NOMO-1 treated with dmso at 0.1 percent for 144 hours (cell line): ENCODE measurements at regions not wholly inside any gene's neighbourhood (a gene's known extent, or its start where the extent isn't known, plus 50 kb on each side); places are given as distances from the start of the nearest gene placed in this dataset.

ENCODE experiments used
- DNase-seq: peaks from one replicate; lab custom pipeline; 2025; ENCODE audit not compliant: unreplicated experiment; lab: John Stamatoyannopoulos, UW

DNA sequence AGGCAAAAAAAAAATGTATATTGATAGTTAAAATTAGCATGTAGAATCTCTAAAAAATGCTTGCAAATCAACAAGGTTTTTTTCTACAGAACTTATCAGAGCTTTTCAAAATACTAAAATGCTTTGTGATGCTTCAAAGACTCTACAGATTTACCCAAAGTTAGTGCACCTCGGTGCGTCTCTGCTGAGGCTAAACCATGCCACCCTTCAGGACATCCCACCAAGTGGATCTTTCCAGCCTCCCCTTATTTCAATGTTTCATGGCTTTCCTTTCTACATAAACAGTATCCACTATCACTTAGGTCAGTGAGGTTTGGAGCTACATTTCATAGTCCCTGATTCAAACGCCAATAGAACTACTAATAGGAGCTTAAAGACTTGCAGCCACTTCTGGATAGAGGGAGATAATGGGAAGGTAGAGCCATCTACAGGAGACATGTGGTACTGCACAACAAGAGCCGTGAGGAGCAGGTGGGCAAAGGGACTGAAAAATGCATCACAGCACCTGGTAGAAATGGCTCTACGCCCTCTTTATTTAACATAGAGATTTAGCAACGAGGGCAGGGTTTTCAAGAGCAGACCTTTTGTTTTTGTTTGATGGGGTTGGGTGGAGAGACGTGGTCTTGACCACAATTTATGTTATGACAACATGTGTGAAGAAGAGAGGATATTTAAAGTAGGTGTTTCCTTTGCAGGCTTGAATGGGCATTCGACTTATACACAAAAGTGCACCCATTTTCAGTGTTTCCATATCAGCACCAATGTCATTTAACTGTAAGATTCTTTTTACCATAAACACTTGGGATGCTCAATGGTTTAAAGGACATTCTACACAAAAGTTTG lies 56.1 kb upstream of the SLC35G4 start:
- peak; percentile 20 for DNase-seq

DNA sequence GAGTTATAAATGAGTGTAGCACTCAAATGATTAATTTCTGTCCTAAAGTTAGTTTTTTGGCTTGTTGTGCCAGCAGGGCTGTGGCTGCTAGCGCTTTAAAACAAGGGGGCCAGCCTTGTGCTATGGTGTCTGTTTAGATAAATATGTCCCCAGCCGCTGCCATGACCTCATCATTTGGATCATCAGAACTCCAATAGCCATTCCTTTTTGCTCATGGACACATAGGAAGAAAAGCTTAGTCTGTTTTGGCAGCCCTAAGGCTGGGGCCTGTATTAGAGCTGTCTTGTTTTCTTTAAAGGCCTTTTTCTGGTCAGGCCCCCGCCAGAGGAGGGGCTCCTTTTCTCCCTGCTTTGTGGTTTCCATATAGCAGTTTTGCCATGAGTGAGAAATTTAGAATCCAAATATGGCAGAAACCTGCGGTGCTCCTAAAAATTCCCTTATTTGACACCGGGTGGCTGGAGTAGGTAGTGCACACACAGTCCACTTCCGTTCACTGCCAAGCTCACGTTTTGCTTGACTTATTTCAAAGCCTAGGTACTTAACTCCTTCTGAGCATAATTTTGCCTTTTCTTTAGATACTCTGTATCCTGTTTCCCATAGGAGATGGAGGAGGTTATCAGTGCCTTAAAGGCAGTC lies 60.4 kb upstream of the SLC35G4 start:
- no peak for DNase-seq

DNA sequence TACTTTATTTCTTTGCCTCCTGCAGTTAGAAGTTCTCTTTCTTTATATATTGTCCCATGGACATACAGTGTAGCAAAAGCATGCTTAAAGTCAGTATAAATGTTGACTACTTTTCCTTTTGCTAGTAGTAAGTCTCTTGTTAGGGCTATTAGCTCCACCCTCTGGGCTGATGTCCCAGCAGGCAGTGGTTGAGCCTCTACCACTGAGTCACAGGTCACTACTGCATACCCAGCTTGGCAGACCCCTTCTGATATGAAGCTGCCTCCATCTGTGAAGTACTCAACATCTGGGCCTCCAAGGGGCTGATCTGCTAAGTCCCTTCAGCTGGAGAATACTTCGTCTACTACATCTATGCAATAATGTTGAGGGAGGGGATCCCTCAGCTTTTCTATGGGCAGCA lies 61.0 kb upstream of the SLC35G4 start:
- no peak for DNase-seq

DNA sequence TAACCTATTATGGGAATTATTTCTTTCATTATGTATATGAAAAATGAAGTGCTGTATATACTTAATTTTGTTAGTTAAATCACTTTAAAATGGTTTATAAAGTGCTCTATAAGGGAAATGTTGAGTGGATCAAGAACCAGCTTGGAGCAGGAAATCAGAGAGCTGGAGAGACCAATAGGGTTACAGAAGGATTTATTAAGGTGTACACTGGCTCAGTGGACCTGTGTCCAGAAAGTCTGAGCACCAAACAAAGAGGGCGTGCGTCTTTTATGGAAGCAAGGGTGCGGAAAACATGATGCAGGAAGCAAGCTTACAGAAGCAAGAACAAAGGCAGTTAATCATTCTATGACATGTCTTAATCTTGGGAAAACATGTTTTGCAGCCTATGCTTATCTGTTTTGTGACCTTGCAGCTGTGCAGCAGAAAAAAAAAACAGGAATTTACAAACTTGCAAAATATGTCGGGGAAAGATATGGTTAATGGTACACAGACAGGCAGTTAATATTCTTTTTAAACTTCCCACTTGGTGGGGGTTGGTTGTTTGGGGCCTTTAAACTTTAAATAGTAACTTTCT lies 65.2 kb upstream of the SLC35G4 start:
- DNase-seq = no peak

DNA sequence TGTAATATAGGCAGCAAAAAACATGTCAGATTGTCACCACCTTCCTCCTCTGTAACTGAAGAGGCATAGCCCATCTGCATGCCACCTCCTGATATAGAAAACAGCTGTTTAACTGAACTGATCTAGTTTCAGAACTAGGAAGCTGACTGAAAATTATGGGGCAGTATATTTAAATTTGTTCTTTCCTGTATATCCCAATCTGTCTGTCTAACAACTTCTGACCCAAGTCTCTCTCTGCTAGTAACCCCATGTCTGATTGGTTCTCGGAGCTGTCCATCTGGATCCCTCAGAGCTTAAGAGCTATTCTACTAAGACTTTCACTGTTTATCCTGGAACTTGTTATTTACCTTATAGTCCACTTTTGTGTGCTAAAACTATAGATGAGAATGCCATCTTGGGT lies 68.2 kb upstream of the SLC35G4 start:
- DNase-seq = no peak

DNA sequence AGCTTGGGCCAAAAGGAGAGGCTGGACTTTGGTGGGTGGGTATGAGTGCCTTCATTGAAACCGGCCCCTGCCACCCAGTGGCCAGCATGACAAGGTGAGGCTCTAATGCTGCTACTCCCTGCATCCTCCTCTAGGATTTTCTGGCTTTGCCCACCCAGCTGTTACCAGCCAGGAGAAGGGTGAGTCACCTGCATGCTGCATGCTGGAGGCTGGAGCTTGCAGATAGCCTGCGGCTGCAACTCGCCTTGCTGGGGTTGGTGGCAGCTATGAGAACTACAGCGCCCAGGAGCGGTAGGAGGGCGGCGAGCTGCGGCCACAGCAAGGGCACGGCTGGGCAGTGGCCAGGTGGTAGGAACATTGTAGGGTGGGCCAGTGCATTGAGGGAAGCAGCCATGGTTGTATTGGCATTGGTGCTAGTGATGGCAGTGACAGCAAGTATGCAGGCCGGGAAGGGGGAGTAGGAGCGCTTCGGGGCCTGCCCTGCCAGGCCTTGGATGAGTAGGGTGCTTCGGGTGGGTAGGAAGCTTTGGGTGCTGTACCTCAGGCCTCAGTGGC lies 75.4 kb upstream of the SLC35G4 start:
- no peak for DNase-seq

DNA sequence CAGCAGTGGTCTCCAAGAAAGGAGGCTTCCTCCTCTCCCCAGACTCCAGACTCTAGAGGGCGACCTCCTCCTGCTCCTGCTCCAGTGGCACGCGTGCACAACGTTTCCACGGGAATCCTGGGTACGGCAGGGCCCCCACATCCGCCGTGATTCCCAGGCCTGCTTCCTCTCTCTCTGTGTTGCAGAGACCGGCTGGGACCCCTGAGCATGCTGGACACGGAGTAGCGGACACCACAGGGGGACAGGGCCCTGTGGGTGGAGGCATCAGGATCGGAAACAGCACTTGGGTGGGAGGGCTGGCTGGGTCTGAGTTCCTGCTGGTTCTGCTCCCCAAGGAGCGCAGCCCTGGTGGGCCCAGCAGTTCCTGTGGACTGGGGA lies 75.9 kb upstream of the SLC35G4 start:
- no peak for DNase-seq

DNA sequence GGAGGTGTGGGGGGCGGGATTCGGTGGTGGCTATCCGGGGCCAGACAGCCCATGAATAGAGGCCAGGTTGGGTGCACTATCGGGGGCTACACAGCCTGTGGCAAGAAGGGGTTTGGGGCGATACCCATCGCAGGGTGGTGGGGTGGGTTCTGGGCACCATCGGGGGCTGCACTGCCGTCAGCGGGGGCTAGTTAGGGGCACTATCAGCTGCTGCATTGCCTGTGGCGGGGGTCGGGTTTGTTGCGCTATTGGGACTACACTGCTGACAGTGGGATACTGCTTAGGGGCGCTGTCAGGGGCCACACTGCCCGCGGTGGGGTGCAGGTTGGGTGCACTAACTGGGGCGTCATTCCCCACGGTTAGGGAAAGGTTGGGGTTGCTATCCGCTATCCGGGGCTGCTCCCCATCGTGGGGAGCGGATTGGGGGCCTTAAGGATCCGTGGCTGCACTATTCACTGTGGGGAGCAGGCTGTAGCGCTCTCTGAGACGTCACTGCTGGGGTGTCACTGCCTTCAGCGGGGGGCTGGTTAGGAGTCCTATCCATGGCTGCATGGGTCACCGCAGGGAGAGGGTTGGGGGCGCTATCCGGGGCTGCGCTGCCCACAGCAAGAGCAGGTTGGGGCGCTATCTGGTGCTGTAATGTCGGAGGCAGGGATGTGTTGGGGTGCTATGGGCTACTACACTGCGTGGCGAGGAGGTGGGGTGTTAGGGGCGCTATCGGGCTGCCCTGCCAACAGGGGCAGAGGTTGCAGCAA lies 76.5 kb upstream of the SLC35G4 start:
- no peak for DNase-seq

DNA sequence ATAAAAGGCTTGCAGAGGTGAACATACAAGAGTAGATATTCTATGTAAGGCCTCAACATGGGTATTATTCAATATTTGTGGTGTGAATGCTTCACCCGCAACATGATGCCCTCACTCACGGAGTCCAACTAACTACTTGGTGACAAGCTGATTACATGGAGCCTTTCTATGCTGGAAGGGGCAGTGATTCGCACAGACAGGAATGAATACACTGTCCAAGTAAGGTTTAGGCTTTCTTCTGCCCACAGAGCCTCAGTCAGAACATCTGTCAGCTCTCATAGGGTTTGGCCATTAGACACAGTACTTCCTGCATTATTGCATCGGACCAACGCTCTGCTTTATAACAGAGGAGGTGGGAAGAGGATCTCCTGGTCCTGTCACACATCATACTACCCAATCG lies 80.3 kb upstream of the SLC35G4 start:
- no peak for DNase-seq

DNA sequence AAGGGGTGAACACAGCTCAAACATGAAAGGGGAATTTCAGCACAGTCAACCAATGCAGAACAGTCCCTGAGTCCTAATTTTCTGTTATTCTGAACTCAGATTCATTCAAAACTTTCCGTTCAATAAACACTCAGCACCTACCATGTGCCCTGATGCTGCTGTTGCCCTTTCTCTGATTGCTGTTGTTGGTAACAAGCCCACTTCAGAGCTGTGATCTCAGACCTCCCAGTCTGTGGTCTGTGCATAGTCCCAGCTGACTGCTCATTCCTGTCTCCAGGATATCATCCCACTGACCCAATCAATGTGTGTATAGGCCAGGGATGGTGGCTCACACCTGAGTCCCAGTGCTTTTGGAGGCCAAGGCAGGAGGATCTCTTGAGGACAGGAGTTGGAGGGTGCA lies 82.7 kb upstream of the SLC35G4 start:
- no peak for DNase-seq

DNA sequence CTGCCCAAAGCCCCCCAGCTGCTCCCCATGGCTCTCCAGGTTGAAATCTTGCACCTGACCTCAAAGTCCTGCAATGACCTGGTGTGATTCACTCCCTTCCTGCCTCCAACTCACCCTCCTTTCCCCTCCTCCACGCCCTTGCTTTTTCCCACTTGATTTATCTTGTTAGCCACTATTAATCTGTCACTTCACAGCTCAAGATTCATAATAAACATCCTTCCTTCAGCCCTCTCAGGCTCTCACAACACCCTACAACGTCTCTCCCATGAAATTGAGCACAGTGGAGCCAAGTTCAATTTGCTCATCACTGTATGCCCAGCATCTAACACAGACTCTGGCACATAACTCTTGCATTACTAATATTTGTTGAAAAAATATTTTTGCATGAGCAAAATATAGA lies 85.6 kb upstream of the SLC35G4 start:
- DNase-seq = no peak

DNA sequence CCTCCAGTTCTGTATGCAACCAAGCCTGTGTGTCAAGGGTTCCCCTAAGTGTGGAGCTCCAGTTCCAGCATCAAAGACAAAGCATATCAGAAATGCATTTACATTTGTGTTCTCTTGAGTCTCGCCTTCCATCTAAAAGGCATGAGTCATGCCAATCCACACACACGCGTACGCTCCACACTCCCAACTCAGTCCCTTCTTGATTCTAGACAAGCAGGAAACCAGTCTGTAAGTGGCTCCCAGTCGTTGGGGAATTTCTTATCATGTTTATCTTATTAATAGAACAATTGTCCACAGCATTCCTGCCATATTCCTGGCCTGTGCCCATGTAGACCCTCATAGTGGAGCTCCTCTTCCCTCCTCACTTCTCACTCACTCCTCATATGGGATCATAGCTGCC lies 86.4 kb upstream of the SLC35G4 start:
- no peak for DNase-seq

DNA sequence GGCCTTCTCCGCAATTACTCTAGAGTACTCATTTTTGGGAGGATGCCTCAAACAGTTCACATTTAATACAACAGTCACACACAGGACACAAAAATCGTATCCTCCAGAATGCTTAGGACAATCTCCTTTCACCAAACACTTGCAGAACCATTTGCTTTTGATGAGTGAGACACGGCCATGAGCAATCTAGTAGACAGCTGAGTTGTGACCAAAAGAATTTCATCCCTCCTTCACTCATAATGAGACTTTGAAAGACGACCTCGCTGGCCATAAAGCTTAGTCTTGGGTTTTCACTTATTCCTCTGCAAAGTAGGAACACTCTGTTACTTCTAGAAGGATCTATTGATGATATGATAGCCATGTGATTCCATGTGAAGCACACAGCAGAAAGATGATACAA lies 87.5 kb upstream of the SLC35G4 start:
- DNase-seq = no peak

DNA sequence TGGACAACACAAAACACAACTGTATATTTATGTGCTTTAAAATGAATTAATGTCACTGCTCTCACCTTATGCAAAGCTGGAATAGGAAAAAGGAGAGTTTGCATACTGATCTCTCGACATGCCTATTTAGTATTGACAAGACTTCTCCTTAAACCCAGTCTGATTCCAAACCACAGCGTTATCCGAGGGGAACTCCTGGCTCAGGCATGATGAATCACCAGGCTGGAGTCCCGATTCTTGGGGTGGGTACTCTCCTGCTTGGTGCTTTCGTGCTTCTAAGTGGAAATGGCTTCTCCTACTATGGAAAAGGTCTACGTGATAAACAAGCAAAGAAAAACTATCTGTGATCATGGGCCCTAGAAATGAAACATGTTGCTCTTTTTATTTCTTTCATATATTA lies 88.9 kb upstream of the SLC35G4 start:
- no peak for DNase-seq

DNA sequence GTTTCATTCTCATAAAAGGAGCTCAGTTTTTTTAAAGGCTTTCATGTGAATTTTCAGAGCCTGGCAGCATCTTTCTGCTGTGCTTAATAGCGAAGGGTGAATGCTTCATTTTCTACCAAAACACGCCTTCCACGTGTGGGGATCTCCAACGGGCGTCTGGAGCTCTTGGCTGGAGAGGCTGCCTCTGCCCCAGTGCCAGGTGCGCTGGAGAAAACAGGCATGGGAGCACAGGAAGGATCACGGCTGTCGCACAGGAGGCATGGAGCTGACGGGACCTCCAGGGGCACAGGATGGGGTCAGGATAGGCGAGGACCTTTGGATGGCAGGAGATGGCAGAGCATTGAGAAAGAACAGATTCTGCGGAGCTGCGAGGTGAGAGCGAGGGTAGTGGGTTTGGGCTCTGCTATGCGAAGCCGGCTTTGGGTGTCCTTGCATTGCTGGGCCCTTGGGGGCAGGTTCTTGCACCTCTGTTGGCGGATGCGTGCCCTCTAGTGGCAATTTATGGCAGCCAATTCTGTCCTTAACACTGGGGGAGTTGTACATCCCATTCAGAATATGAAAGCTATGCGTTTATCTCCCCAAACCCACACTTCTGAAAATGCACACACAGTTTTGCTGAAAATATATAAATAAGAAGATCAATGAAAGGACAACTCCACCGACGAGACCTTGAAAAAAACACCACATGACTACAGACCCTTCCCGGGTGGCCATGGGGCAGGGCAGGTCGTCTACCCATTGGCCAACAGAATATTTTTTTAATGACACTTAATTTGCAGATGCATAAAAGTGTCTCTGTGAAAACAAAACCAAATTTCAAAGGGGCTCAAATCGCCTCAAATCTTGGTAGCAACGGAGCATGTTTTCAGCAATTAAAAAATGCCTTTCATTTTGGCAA lies 90.4 kb upstream of the SLC35G4 start:
- DNase-seq = peak; percentile 32

DNA sequence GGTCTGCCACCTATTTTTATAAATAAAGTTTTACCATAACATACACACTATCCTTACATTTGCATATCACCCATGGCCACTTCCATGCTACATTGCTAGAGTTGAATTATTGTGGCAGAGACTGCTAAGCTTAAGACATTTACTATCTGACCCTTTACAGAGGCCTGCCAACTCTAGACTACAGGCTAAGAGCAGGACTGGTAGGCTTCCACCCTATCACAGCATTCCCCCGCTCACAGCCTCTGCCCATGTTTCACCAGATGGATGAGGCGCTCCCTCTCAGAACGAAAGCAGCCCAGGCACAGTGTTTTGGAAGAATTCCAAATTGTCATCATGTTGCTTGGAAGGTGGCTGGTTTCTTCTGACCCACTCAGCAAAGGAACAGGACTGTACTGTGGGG lies 91.7 kb upstream of the SLC35G4 start:
- no peak for DNase-seq

DNA sequence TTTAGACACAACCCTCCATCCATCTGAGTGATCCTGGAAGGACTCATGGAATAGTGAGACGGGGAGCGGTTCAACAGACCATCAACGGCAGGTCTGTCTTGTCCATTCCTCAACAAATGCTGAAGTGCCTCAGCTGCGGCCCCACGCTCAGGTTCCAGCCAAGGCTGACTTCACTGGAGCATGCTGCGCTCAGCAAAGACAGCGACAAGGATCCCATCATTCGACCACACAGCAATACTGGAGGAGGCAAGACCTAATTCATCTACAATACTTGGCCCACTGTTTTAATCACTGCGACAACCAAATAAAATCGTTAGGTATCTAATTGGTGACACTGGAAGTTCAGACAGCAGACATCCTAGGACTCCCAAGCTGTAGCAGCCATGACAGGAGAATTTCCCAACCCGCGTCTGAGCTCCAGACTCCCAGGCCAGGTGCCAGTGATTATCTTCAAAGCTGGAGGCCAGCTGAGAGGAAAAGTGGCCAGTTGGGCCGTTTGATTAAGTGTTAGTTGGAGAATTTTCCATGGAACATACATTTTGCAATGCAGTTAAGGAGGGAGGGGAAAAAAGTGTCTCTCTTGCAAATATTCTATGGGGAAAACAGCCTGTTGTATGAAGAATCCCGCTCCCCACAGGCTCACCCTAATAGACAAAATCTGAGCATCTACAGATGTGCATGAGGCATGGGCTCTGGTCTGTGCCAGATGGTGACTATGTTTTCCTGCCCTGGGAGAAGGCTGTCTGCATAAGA lies 92.5 kb upstream of the SLC35G4 start:
- DNase-seq = no peak

DNA sequence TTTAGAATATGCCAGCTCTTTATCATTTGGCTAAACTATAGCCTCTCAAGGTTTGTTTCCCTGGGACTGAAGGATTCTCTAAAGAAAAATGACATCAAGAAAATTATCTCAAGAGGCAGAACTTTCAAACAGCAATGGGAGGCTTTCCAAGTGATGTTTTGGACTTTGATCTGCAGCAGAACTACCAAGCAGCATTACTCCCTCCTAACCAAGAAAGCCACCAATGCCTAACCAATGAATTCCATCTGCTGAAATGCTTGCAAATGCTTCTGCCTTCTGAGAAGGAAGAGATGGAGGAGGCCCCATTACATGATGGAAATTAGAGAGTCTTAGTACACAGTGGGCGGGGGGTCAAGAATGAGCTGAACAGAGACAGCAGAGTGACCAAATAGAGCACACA lies 95.1 kb upstream of the SLC35G4 start:
- DNase-seq = no peak

DNA sequence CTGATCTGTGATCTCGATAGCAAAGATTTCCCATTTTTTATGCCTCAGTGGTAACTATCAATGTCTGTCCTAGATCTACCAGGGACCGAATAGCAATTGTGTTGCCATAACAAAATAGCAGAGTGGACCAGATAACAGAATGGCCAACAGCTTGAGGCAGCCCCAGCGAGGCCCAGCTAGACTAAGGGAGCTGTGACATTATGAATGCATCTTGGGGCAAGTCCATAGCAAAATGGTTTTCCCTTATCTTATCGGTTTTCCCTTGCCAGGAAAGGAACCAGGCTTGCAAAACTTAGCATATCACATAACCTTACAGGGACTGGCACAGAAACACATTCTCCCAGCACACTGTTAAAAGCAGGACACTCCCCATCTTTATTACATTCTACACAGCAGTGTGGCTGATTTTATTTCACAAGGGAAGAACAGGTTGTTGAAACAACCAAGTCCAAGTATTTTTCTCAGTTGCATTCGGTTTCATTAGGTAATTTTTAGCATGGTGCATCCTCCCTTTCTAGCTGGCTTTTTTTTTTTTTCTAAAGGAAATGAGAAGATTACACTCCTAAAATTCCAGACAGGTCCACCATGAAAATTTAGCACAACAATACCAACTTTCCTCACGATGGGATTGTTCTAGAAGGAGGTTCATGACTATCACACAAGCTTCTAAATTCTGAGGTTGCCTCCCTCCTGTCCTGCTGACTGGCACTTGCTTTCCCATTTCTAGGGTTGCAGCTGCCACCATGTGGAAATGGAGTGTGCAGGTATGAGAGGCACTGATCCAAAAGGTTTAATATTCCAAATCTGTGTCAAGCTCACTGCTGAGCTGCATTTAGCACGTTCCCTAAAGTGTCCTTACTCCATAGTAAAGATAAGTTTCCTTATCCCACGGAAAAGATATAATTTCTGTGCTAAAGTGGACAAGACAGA lies 97.0 kb upstream of the SLC35G4 start:
- DNase-seq = no peak
